ENCODE measurements at regions not wholly inside any gene's neighbourhood (a gene's known extent, or its start where the extent isn't known, plus 50 kb on each side); places are given as distances from the start of the nearest gene placed in this dataset.

DNA sequence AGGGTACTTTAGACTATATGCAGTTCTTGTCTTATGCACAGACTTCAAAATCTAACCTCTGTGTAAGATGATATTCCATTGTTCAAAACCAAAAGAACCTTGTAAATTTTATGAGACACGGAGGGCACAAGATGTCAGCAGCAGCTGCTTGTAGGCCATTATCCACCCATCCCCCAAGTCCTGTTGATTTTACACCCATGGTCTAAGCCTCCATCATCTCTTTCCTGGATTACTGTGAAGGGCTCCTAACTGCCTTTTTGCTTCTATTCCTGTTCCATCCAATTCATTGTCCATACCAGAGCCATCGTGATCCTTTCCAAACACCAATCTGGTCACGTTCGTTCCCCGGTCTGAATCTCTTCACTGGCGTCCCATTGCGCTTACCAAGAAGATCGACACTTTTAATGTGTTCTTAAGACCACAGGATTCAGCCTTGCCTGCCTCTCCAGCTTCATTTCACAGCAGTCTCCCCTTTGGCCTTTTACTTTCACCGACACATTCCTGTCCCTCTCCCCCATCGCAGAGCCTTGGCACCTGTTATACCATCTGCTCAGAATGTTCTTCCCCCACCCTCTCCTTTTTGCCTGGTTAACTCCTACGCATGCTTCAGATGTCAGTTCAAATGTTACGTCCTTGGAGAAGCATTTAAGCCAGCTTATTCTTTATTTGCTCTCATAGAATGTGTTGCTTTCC lies 107.3 kb upstream of the POU3F1 start:
- no peaks in the 10 kb centered on the region for H4K20me1 ChIP-seq (ENCODE audit: control insufficient read depth, extremely low read depth, insufficient read depth, low read length)
- H3K4me1 ChIP-seq (ENCODE audit: control insufficient read depth, extremely low read depth, insufficient read depth, low read length) = no peaks in the 10 kb centered on the region
- no peaks in the 10 kb centered on the region for H3K79me2 ChIP-seq (ENCODE audit: control insufficient read depth, insufficient read depth, low read length)
- no peak overlapping the region for H3K4me2 ChIP-seq (ENCODE audit: extremely low read depth, insufficient read depth, low read length)
- no peak overlapping the region for H3K9ac ChIP-seq (ENCODE audit: insufficient read depth, low read length)
- H3K4me3 ChIP-seq (replicated peaks in 1 of 4; ENCODE audit: control extremely low read depth in 1 of 4, insufficient read depth in 1 of 4, low read depth in 3 of 4, low read length in 4 of 4) = no peak overlapping the region
- H3K27me3 ChIP-seq (ENCODE audit: control insufficient read depth, insufficient read depth, low read length) = no peaks in the 10 kb centered on the region
- H3K9me3 ChIP-seq (ENCODE audit: control insufficient read depth, insufficient read depth, low read depth, low read length) = no peaks in the 10 kb centered on the region
- no peak for TF ChIP-seq EZH2 (IDR thresholded peaks at IDR 0.05; ENCODE audit: low read length, missing control alignments)
- TF ChIP-seq, protein P1, sequence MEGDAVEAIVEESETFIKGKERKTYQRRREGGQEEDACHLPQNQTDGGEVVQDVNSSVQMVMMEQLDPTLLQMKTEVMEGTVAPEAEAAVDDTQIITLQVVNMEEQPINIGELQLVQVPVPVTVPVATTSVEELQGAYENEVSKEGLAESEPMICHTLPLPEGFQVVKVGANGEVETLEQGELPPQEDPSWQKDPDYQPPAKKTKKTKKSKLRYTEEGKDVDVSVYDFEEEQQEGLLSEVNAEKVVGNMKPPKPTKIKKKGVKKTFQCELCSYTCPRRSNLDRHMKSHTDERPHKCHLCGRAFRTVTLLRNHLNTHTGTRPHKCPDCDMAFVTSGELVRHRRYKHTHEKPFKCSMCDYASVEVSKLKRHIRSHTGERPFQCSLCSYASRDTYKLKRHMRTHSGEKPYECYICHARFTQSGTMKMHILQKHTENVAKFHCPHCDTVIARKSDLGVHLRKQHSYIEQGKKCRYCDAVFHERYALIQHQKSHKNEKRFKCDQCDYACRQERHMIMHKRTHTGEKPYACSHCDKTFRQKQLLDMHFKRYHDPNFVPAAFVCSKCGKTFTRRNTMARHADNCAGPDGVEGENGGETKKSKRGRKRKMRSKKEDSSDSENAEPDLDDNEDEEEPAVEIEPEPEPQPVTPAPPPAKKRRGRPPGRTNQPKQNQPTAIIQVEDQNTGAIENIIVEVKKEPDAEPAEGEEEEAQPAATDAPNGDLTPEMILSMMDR (conservative IDR thresholded peaks at IDR 0.05 in 1 of 2, IDR thresholded peaks at IDR 0.05 in 1 of 2; ENCODE audit: low read depth in 1 of 2, low read length in 2 of 2) = no peak
- no peaks in the 10 kb centered on the region for H3K36me3 ChIP-seq (ENCODE audit: control insufficient read depth, insufficient read depth, low read length)
- no peak overlapping the region for H2AFZ ChIP-seq (ENCODE audit: low read length)
- H3K27ac ChIP-seq (ENCODE audit: insufficient read depth, low read length) = no peak overlapping the region
- DNase-seq (ENCODE audit: low read depth in 2 of 2) = no peak

DNA sequence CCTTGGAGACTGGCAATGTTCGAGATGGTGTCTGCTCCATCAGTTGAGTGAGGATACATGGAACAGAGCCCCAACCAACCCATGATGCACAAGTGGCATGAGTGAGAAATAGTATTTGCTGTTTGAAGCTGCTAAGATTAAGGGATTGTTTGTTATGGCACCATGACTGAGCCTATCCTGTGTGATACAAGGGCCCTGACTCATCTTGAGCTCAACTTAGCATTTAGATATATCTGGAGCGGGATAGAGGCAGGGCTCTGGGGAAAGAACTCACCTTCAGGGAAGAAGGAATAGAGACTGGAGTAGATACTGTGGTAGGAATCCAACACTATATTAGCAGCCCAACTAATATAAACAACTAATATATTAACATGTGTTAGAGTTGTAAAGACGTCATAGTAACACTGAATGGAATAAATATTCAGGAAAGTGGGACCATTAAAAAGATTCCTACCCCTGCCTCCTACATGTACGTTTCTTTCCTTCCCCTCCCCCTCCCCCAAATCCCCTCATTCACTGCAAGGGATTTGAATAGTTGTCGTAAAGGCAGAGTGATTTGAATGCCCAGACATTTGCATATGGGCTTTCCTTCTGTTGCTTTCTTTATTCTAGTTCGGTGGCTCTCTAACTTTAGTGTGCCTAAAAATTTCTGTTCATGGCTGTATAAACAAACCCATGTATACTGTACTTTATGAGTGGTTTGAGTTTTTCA lies 106.6 kb upstream of the POU3F1 start:
- DNase-seq (ENCODE audit: low read depth in 2 of 2) = no peak
- no peak overlapping the region for H3K4me3 ChIP-seq (replicated peaks in 1 of 4; ENCODE audit: control extremely low read depth in 1 of 4, insufficient read depth in 1 of 4, low read depth in 3 of 4, low read length in 4 of 4)
- no peaks in the 10 kb centered on the region for H3K9me3 ChIP-seq (ENCODE audit: control insufficient read depth, insufficient read depth, low read depth, low read length)
- no peak overlapping the region for H2AFZ ChIP-seq (ENCODE audit: low read length)
- no peaks in the 10 kb centered on the region for H3K36me3 ChIP-seq (ENCODE audit: control insufficient read depth, insufficient read depth, low read length)
- H3K27me3 ChIP-seq (ENCODE audit: control insufficient read depth, insufficient read depth, low read length) = no peaks in the 10 kb centered on the region
- no peak overlapping the region for H3K9ac ChIP-seq (ENCODE audit: insufficient read depth, low read length)
- H3K79me2 ChIP-seq (ENCODE audit: control insufficient read depth, insufficient read depth, low read length) = no peaks in the 10 kb centered on the region
- H3K4me2 ChIP-seq (ENCODE audit: extremely low read depth, insufficient read depth, low read length) = no peak overlapping the region
- no peaks in the 10 kb centered on the region for H4K20me1 ChIP-seq (ENCODE audit: control insufficient read depth, extremely low read depth, insufficient read depth, low read length)
- no peak overlapping the region for H3K27ac ChIP-seq (ENCODE audit: insufficient read depth, low read length)
- no peaks in the 10 kb centered on the region for H3K4me1 ChIP-seq (ENCODE audit: control insufficient read depth, extremely low read depth, insufficient read depth, low read length)
- TF ChIP-seq, protein P1 (conservative IDR thresholded peaks at IDR 0.05 in 1 of 2, IDR thresholded peaks at IDR 0.05 in 1 of 2; ENCODE audit: low read depth in 1 of 2, low read length in 2 of 2) = no peak
- no peak for TF ChIP-seq EZH2 (IDR thresholded peaks at IDR 0.05; ENCODE audit: low read length, missing control alignments)

DNA sequence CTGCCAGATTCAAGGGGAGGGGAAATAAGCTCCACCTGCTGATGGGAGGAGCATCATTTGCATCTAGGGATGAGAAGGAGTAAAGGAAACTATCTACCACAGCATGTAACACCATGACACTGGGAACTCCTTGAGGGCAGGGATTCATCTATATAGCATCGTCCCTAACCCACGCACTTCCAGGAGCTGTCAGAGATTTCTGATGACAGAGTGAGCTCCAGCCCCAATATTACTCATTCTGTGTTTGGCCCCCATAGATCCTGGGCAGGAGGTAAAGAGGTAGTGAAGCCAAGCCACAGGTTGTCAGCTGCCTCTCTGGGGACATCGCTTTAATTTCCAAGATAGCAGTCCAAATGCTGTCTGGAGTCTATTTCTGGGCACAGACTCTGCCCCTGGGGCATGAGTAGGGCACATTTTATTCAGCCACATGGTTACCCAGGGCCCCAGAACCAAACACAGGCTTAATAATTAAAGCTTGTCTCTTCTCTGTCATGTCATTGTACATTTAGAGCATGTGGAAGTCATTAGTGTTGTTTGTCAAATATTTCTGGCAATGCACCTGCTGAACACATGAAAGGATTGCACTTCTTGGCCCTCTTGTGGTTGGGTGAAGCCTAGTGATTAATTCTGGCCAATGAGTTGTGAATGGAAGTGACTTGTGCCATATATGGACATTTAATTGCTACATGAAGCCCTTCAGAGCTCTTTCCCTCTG lies 105.9 kb upstream of the POU3F1 start:
- H3K4me3 ChIP-seq (replicated peaks in 1 of 4; ENCODE audit: control extremely low read depth in 1 of 4, insufficient read depth in 1 of 4, low read depth in 3 of 4, low read length in 4 of 4) = no peak overlapping the region

More for the DNA sequence above, 105.9 kb upstream of the POU3F1 start:
- Histone ChIP-seq H3K36me3 (ENCODE audit: control insufficient read depth, insufficient read depth, low read length) (no peaks in the 10 kb centered on the region), H3K79me2 (ENCODE audit: control insufficient read depth, insufficient read depth, low read length) (no peaks in the 10 kb centered on the region), H3K9ac (ENCODE audit: insufficient read depth, low read length) (no peak overlapping the region), H2AFZ (ENCODE audit: low read length) (no peak overlapping the region), H3K27ac (ENCODE audit: insufficient read depth, low read length) (no peak overlapping the region), H3K4me2 (ENCODE audit: extremely low read depth, insufficient read depth, low read length) (no peak overlapping the region), H3K9me3 (ENCODE audit: control insufficient read depth, insufficient read depth, low read depth, low read length) (no peaks in the 10 kb centered on the region), H3K4me1 (ENCODE audit: control insufficient read depth, extremely low read depth, insufficient read depth, low read length) (no peaks in the 10 kb centered on the region), H3K27me3 (ENCODE audit: control insufficient read depth, insufficient read depth, low read length) (no peaks in the 10 kb centered on the region), H4K20me1 (ENCODE audit: control insufficient read depth, extremely low read depth, insufficient read depth, low read length) (no peaks in the 10 kb centered on the region)
- TF ChIP-seq, protein P1 (conservative IDR thresholded peaks at IDR 0.05 in 1 of 2, IDR thresholded peaks at IDR 0.05 in 1 of 2; ENCODE audit: low read depth in 1 of 2, low read length in 2 of 2) = no peak
- no peak for TF ChIP-seq EZH2 (IDR thresholded peaks at IDR 0.05; ENCODE audit: low read length, missing control alignments)
- no peak for DNase-seq (ENCODE audit: low read depth in 2 of 2)

Data from fibroblast of lung (primary cell).